MCF 10A (cell line): ENCODE measurements at regions not wholly inside any gene's neighbourhood (a gene's known extent, or its start where the extent isn't known, plus 50 kb on each side); places are given as distances from the start of the nearest gene placed in this dataset.

Experiments
- BruUV-seq: library from RNA; stranded (reverse); fragments of 400-500 nt; replicated peaks from 2 replicates; lab custom pipeline; 2021; lab: Mats Ljungman, UMichigan
- CTCF ChIA-PET: fragments of 300-600 bp; sonication (Branson Sonifier 250); formaldehyde crosslinking; extraction: SDS; loops from one replicate; lab custom pipeline; 2021; ENCODE audit warnings: antibody characterized with exemption, inconsistent platforms; lab: Yijun Ruan, JAX
- POLR2A ChIA-PET: fragments of 300-600, 350-650 bp; sonication (Branson Sonifier 250); formaldehyde crosslinking; extraction: SDS; loops from one replicate; lab custom pipeline; 2020; ENCODE audit warnings: antibody characterized with exemption, inconsistent platforms; lab: Yijun Ruan, JAX
- DNase-seq: peaks from one replicate; pipeline ENCODE4 v3.0.0-alpha.2; 2018; ENCODE audit not compliant: unreplicated experiment
- H3K27ac Mint-ChIP-seq: one replicate; pipeline ENCODE4 v1.8.0; 2022; ENCODE audit warnings: mild to moderate bottlenecking, low read depth, mixed read lengths; ENCODE audit not compliant: unreplicated experiment
- H3K27me3 Mint-ChIP-seq: one replicate; pipeline ENCODE4 v1.8.0; 2022; ENCODE audit warnings: mixed read lengths; ENCODE audit not compliant: insufficient read depth, unreplicated experiment
- H3K36me3 Mint-ChIP-seq: one replicate; pipeline ENCODE4 v1.8.0; 2022; ENCODE audit warnings: mild to moderate bottlenecking, moderate library complexity, mixed read lengths; ENCODE audit not compliant: insufficient read depth, unreplicated experiment
- H3K4me1 Mint-ChIP-seq: one replicate; pipeline ENCODE4 v1.8.0; 2022; ENCODE audit warnings: mixed read lengths; ENCODE audit not compliant: insufficient read depth, unreplicated experiment
- H3K4me3 Mint-ChIP-seq: one replicate; pipeline ENCODE4 v1.8.0; 2022; ENCODE audit warnings: mild to moderate bottlenecking, moderate library complexity, mixed read lengths; ENCODE audit not compliant: unreplicated experiment
- H3K9me3 Mint-ChIP-seq: one replicate; pipeline ENCODE4 v1.8.0; 2022; ENCODE audit warnings: mixed read lengths; ENCODE audit not compliant: unreplicated experiment
- CTCF ChIP-seq: fragments of 200-600 bp; IDR thresholded peaks from one replicate; pipeline ENCODE4 v1.8.0; 2022; ENCODE audit warnings: antibody characterized with exemption, mild to moderate bottlenecking; ENCODE audit not compliant: unreplicated experiment
- intact Hi-C: fragments of 100-400 bp; cut with micrococcal nuclease; formaldehyde crosslinking; loops from 2 replicates; pipeline ENCODE4 v1.14.1; 2022

GRCh38 chr2:150011161-150011730 lies 423.7 kb upstream of the MMADHC start:
- Mint-ChIP-seq H3K9me3 (no peaks in the 10 kb centered on the region), H3K36me3 (no peaks in the 10 kb centered on the region), H3K4me3 (no peak overlapping the region), H3K4me1 (no peaks in the 10 kb centered on the region), H3K27ac (no peak overlapping the region), H3K27me3 (no peaks in the 10 kb centered on the region)
- no peak for TF ChIP-seq CTCF
- intact Hi-C loops = no loop called here
- CTCF ChIA-PET = no interaction called here
- BruUV-seq = no TSS peak
- DNase-seq = no peak
- POLR2A ChIA-PET = no interaction called here

GRCh38 chr2:150008901-150009300 lies 421.3 kb upstream of the MMADHC start:
- BruUV-seq = no TSS peak
- H3K27ac Mint-ChIP-seq = no peak overlapping the region
- intact Hi-C loops = no loop called here
- DNase-seq = no peak
- CTCF ChIA-PET = no interaction called here
- no peak for TF ChIP-seq CTCF
- H3K9me3 Mint-ChIP-seq = no peaks in the 10 kb centered on the region
- no peaks in the 10 kb centered on the region for H3K4me1 Mint-ChIP-seq
- POLR2A ChIA-PET = no interaction called here
- H3K27me3 Mint-ChIP-seq = no peaks in the 10 kb centered on the region
- no peak overlapping the region for H3K4me3 Mint-ChIP-seq
- H3K36me3 Mint-ChIP-seq = no peaks in the 10 kb centered on the region

- intact Hi-C loops = no loop called here
- POLR2A ChIA-PET = interaction anchor here (0.6 kb wide), 1 partner anchor 180 kb away, joined by 4 read pairs; no protein-coding TSS in a partner anchor
- H3K27ac Mint-ChIP-seq = no peak overlapping the region
- H3K27me3 Mint-ChIP-seq = no peaks in the 10 kb centered on the region
- CTCF ChIA-PET = interaction anchor here (0.6 kb wide), 1 partner anchor 142 kb away, joined by 4 read pairs; no protein-coding TSS in a partner anchor
- H3K36me3 Mint-ChIP-seq = no peaks in the 10 kb centered on the region
- no peak overlapping the region for H3K4me3 Mint-ChIP-seq
- DNase-seq = no peak
- BruUV-seq = no TSS peak
- H3K4me1 Mint-ChIP-seq = no peaks in the 10 kb centered on the region
- H3K9me3 Mint-ChIP-seq = no peaks in the 10 kb centered on the region
- TF ChIP-seq CTCF = no peak
Measured at GRCh38 chr2:150007815-150008430, 420.3 kb upstream of the MMADHC start.

- Mint-ChIP-seq H3K27ac (no peak overlapping the region), H3K36me3 (no peaks in the 10 kb centered on the region), H3K4me3 (no peak overlapping the region), H3K4me1 (no peaks in the 10 kb centered on the region), H3K27me3 (no peaks in the 10 kb centered on the region), H3K9me3 (no peaks in the 10 kb centered on the region)
- ChIA-PET CTCF (no interaction called here), POLR2A (interaction anchor here (1.0 kb wide), 1 partner anchor 24 kb away, joined by 5 read pairs; no protein-coding TSS in a partner anchor)
- no peak for TF ChIP-seq CTCF
- intact Hi-C loops = no loop called here
- no TSS peak for BruUV-seq
- DNase-seq = no peak
Measured at GRCh38 chr2:150006591-150006990, 419.0 kb upstream of the MMADHC start.
